Fibroblast of villous mesenchyme (primary cell): ENCODE measurements at regions not wholly inside any gene's neighbourhood (a gene's known extent, or its start where the extent isn't known, plus 50 kb on each side); places are given as distances from the start of the nearest gene placed in this dataset.
"Not testable (repeated sequence)": the region's sequence is repeated elsewhere in the genome, so short reads cannot be mapped to it uniquely, and the experiment has no call there.

Source experiments
- DNase-seq: peaks from one replicate; pipeline ENCODE4 v3.0.0-alpha.2; 2010; ENCODE audit warnings: low read depth
- H3K4me3 ChIP-seq: 2 replicates; pipeline ENCODE4 v1.5.1; 2011; ENCODE audit warnings: low read depth, mild to moderate bottlenecking, low read length
- CTCF ChIP-seq: IDR thresholded peaks from 2 replicates; pipeline ENCODE4 v1.5.1; 2012; ENCODE audit warnings: low read depth, mild to moderate bottlenecking, low read length; ENCODE audit not compliant: insufficient read depth

GRCh38 chr18:30852980-30853379, 189.6 kb downstream of the DSC3 start:
- TF ChIP-seq CTCF = no peak
- no peak for DNase-seq
- no peak overlapping the region for H3K4me3 ChIP-seq

- H3K4me3 ChIP-seq = no peak overlapping the region
- TF ChIP-seq CTCF = no peak
- DNase-seq = no peak
Observed at GRCh38 chr18:30852541-30852940, 190.0 kb downstream of the DSC3 start.

GRCh38 chr18:30839056-30839561, 203.4 kb downstream of the DSC3 start:
- not testable (repeated sequence) for H3K4me3 ChIP-seq, DNase-seq

- no peak overlapping the region for H3K4me3 ChIP-seq
- no peak for TF ChIP-seq CTCF
- DNase-seq = no peak
Observed at GRCh38 chr18:30828700-30829099, 213.8 kb downstream of the DSC3 start.

GRCh38 chr18:30819619-30820018, 222.9 kb downstream of the DSC3 start:
- DNase-seq = no peak
- no peak overlapping the region for H3K4me3 ChIP-seq
- no peak for TF ChIP-seq CTCF

GRCh38 chr18:30814446-30814845, 228.1 kb downstream of the DSC3 start:
- no peak for TF ChIP-seq CTCF
- no peak for DNase-seq
- no peak overlapping the region for H3K4me3 ChIP-seq

GRCh38 chr18:30811580-30811979, 231.0 kb downstream of the DSC3 start:
- no peak for TF ChIP-seq CTCF
- no peak overlapping the region for H3K4me3 ChIP-seq
- no peak for DNase-seq

GRCh38 chr18:30810580-30810979, 232.0 kb downstream of the DSC3 start:
- DNase-seq = no peak
- TF ChIP-seq CTCF = no peak
- no peak overlapping the region for H3K4me3 ChIP-seq
